Upper lobe of left lung (tissue), 4 donors: ENCODE measurements at regions not wholly inside any gene's neighbourhood (a gene's known extent, or its start where the extent isn't known, plus 50 kb on each side); places are given as distances from the start of the nearest gene placed in this dataset.

Experiments
- CTCF ChIP-seq, 6 experiments: fragments of 450-650 bp in 4 of 6; fragments of 200-600 bp in 2 of 6; sonication (generic) in 2 of 6; IDR thresholded peaks; one replicate each; pipeline ENCODE4 v1.5.1; 2016 to 2019; ENCODE audit warnings: antibody characterized with exemption in 6 of 6
- POLR2A ChIP-seq, 4 donors: fragments of 450-650 bp; IDR thresholded peaks; one replicate each; pipeline ENCODE4 v1.5.1; 2016 to 2017; ENCODE audit warnings: antibody characterized with exemption in 4 of 4, mild to moderate bottlenecking in 2 of 4

DNA sequence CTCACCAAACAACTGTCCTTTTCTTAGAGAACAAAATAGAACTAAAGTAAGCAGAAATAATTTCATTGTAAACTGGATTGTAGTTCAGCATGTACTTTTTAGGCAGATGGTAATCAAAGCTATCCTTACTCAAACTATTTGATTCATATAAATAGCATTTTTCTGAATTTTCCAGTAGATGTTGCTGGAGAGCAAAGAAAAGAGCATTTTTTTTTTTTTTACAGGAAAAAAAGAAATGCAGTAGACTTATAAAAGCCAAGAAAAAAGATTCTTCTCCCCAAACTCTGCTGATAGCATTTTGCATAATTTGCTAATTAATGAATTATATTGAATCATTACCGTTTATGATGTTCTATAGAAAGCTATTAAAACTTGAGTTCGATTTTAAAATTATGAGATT is 715.3 kb upstream of the WWC1 start:
- TF ChIP-seq POLR2A (IDR thresholded peaks at IDR 0.05) (no peak), CTCF (IDR thresholded peaks at IDR 0.05) (no peak)
